Osteocyte (in vitro differentiated cells): ENCODE measurements at regions not wholly inside any gene's neighbourhood (a gene's known extent, or its start where the extent isn't known, plus 50 kb on each side); places are given as distances from the start of the nearest gene placed in this dataset.

Experiments used
- DNase-seq: peaks from one replicate; pipeline ENCODE4 v3.0.0; 2021; ENCODE audit warnings: mixed read lengths; ENCODE audit not compliant: unreplicated experiment; ENCODE audit errors: extremely low spot score
- H3K27ac Mint-ChIP-seq: one replicate; pipeline ENCODE4 v1.8.0; 2021; ENCODE audit warnings: mild to moderate bottlenecking, mixed read lengths; ENCODE audit not compliant: unreplicated experiment
- H3K27me3 Mint-ChIP-seq: one replicate; pipeline ENCODE4 v1.8.0; 2021; ENCODE audit warnings: mixed read lengths; ENCODE audit not compliant: unreplicated experiment
- H3K36me3 Mint-ChIP-seq: one replicate; pipeline ENCODE4 v1.8.0; 2021; ENCODE audit warnings: mixed read lengths; ENCODE audit not compliant: unreplicated experiment
- H3K4me1 Mint-ChIP-seq: one replicate; pipeline ENCODE4 v1.8.0; 2021; ENCODE audit warnings: mixed read lengths; ENCODE audit not compliant: unreplicated experiment
- H3K4me3 Mint-ChIP-seq: one replicate; pipeline ENCODE4 v1.8.0; 2021; ENCODE audit warnings: mild to moderate bottlenecking, moderate library complexity, mixed read lengths; ENCODE audit not compliant: unreplicated experiment
- H3K9me3 Mint-ChIP-seq: one replicate; pipeline ENCODE4 v1.8.0; 2021; ENCODE audit warnings: mixed read lengths; ENCODE audit not compliant: unreplicated experiment
- TF ChIP-seq, protein P1 (sequence below): fragments of 200-600 bp; sonication (generic); IDR thresholded peaks from 2 replicates; pipeline ENCODE4 v1.5.0; 2021; ENCODE audit warnings: antibody characterized with exemption, mild to moderate bottlenecking, moderate library complexity

GRCh38 chrX:39168609-39169008 is 367.4 kb downstream of the MID1IP1 start:
- no peak for DNase-seq
- H3K4me1 Mint-ChIP-seq: no peaks in the 10 kb centered on the region
- H3K9me3 Mint-ChIP-seq: no peaks in the 10 kb centered on the region
- TF ChIP-seq, protein P1, sequence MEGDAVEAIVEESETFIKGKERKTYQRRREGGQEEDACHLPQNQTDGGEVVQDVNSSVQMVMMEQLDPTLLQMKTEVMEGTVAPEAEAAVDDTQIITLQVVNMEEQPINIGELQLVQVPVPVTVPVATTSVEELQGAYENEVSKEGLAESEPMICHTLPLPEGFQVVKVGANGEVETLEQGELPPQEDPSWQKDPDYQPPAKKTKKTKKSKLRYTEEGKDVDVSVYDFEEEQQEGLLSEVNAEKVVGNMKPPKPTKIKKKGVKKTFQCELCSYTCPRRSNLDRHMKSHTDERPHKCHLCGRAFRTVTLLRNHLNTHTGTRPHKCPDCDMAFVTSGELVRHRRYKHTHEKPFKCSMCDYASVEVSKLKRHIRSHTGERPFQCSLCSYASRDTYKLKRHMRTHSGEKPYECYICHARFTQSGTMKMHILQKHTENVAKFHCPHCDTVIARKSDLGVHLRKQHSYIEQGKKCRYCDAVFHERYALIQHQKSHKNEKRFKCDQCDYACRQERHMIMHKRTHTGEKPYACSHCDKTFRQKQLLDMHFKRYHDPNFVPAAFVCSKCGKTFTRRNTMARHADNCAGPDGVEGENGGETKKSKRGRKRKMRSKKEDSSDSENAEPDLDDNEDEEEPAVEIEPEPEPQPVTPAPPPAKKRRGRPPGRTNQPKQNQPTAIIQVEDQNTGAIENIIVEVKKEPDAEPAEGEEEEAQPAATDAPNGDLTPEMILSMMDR: no peak
- H3K27ac Mint-ChIP-seq: no peak overlapping the region
- H3K27me3 Mint-ChIP-seq: no peaks in the 10 kb centered on the region
- no peaks in the 10 kb centered on the region for H3K36me3 Mint-ChIP-seq
- H3K4me3 Mint-ChIP-seq: no peak overlapping the region

DNA sequence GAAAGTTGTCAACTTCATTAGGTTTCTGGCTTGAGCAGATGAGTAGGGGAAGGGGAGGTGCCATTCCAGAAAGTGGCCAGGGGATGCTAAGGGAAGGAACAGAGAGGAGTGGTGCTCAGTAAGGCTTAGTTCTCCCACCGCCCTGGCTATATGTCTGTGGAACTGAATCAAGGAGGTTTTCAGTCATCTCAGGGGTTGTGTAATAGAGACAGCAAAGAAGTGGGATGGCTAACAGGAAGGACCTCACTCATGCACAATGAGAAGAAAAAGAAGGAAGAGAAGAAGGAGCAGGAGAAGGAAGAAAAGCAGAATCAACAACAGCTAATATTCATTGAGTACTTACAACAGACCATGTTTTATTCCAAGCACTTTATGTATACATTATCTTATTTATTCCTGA is 368.7 kb downstream of the MID1IP1 start:
- no peak overlapping the region for H3K4me3 Mint-ChIP-seq
- H3K27me3 Mint-ChIP-seq: no peaks in the 10 kb centered on the region
- H3K9me3 Mint-ChIP-seq: no peaks in the 10 kb centered on the region
- no peaks in the 10 kb centered on the region for H3K36me3 Mint-ChIP-seq
- DNase-seq: no peak
- TF ChIP-seq, protein P1: no peak
- no peaks in the 10 kb centered on the region for H3K4me1 Mint-ChIP-seq
- no peak overlapping the region for H3K27ac Mint-ChIP-seq

- Mint-ChIP-seq H3K27me3 (no peaks in the 10 kb centered on the region), H3K4me3 (no peak overlapping the region), H3K36me3 (no peaks in the 10 kb centered on the region), H3K27ac (no peak overlapping the region), H3K4me1 (no peaks in the 10 kb centered on the region), H3K9me3 (no peaks in the 10 kb centered on the region)
- no peak for DNase-seq
- TF ChIP-seq, protein P1: no peak
Observed at GRCh38 chrX:39170464-39170863, 369.2 kb downstream of the MID1IP1 start.

GRCh38 chrX:39171686-39172085 is 370.4 kb downstream of the MID1IP1 start:
- DNase-seq: no peak

GRCh38 chrX:39174241-39174771 is 373.0 kb downstream of the MID1IP1 start:
- H3K4me3 Mint-ChIP-seq: no peak overlapping the region
- TF ChIP-seq, protein P1: no peak
- no peak for DNase-seq
- H3K9me3 Mint-ChIP-seq: peaks cover under 1% of the 10 kb centered on the region
- no peaks in the 10 kb centered on the region for H3K4me1 Mint-ChIP-seq
- H3K27ac Mint-ChIP-seq: no peak overlapping the region
- H3K36me3 Mint-ChIP-seq: no peaks in the 10 kb centered on the region
- no peaks in the 10 kb centered on the region for H3K27me3 Mint-ChIP-seq

More at GRCh38 chrX:39171686-39172085, 370.4 kb downstream of the MID1IP1 start:
- H3K36me3 Mint-ChIP-seq: no peaks in the 10 kb centered on the region
- H3K4me3 Mint-ChIP-seq: no peak overlapping the region
- no peaks in the 10 kb centered on the region for H3K27me3 Mint-ChIP-seq
- H3K27ac Mint-ChIP-seq: no peak overlapping the region
- H3K9me3 Mint-ChIP-seq: no peaks in the 10 kb centered on the region
- TF ChIP-seq, protein P1: no peak
- H3K4me1 Mint-ChIP-seq: no peaks in the 10 kb centered on the region
